GM12878 (cell line): ENCODE measurements at regions not wholly inside any gene's neighbourhood (a gene's known extent, or its start where the extent isn't known, plus 50 kb on each side); places are given as distances from the start of the nearest gene placed in this dataset.

Experiments used
- ATAC-seq: fragments of 200-7000 bp; cut with Tn5 transposase; 3 replicates; pipeline ENCODE4 v1.9.1; 2020; ENCODE audit warnings: mild to moderate bottlenecking, moderate library complexity
- BruUV-seq: library from RNA; stranded (reverse); fragments of 400-500 nt; replicated peaks from 2 replicates; lab custom pipeline; 2021; lab: Mats Ljungman, UMichigan
- CTCF ChIA-PET: fragments of 300-600 bp; sonication (Branson Sonifier 250); formaldehyde crosslinking; extraction: SDS; loops from one replicate; lab custom pipeline; 2021; ENCODE audit warnings: inconsistent platforms; lab: Yijun Ruan, JAX
- POLR2A ChIA-PET: fragments of 350-600 bp; formaldehyde crosslinking; extraction: SDS; loops from one replicate; lab custom pipeline; 2021; ENCODE audit warnings: inconsistent platforms; lab: Charles Lee
- RAD21 ChIA-PET: fragments of 300-600 bp; sonication (Branson Sonifier 250); formaldehyde crosslinking; loops from one replicate; lab custom pipeline; 2023; ENCODE audit warnings: antibody characterized with exemption; ENCODE audit not compliant: unreplicated experiment; lab: Charles Lee
- SMC1A ChIA-PET: fragments of 300-600 bp; sonication (Branson Sonifier 250); formaldehyde crosslinking; loops from one replicate; lab custom pipeline; 2023; ENCODE audit not compliant: unreplicated experiment, uncharacterized antibody; lab: Charles Lee
- DNase-seq: peaks from one replicate; pipeline ENCODE4 v3.0.0-alpha.2; 2011; ENCODE audit warnings: low read depth, low spot score
- FAIRE-seq: peaks from 3 replicates; lab custom pipeline; 2011; peaks lifted over from hg19 to GRCh38; lab: Jason Lieb, UNC
- H2AFZ ChIP-seq: 2 replicates; pipeline ENCODE4 v1.6.0; 2011; ENCODE audit warnings: low read depth, low read length, control low read depth; ENCODE audit not compliant: control insufficient read depth
- H3K27ac ChIP-seq: 2 replicates; pipeline ENCODE4 v1.5.1; 2011; ENCODE audit warnings: control low read depth; ENCODE audit not compliant: control insufficient read depth, insufficient read depth
- H3K27me3 ChIP-seq, 2 experiments: replicated peaks in 1 of 2; 2 replicates each; pipeline versions ENCODE4 v1.6.0 to v1.6.1; 2011; ENCODE audit warnings: low read length in 1 of 2; ENCODE audit not compliant: control insufficient read depth in 2 of 2, insufficient read depth in 2 of 2
- H3K36me3 ChIP-seq, 2 experiments: 2 replicates each; pipeline ENCODE4 v1.5.1; 2011; ENCODE audit warnings: low read length in 1 of 2; ENCODE audit not compliant: control insufficient read depth in 2 of 2, insufficient read depth in 2 of 2
- H3K4me1 ChIP-seq: 2 replicates; pipeline ENCODE4 v1.6.1; 2011; ENCODE audit warnings: mild to moderate bottlenecking, low read length, moderate library complexity, mixed read lengths; ENCODE audit not compliant: control insufficient read depth, insufficient read depth
- H3K4me2 ChIP-seq: 2 replicates; pipeline ENCODE4 v1.6.0; 2011; ENCODE audit warnings: control low read depth; ENCODE audit not compliant: control insufficient read depth, insufficient read depth
- H3K4me3 ChIP-seq: fragments of 200-600 bp; sonication (generic); 2 replicates; pipeline ENCODE4 v1.5.1; 2016
- H3K79me2 ChIP-seq: 2 replicates; pipeline ENCODE4 v1.6.0; 2011; ENCODE audit warnings: low read length; ENCODE audit not compliant: control insufficient read depth, insufficient read depth
- H3K9ac ChIP-seq: 2 replicates; pipeline ENCODE4 v1.8.0; 2011; ENCODE audit warnings: low read length, control low read depth, mixed read lengths; ENCODE audit not compliant: control insufficient read depth, insufficient read depth
- H3K9me3 ChIP-seq: replicated peaks from 3 replicates; pipeline ENCODE4 v1.5.1; 2011; ENCODE audit warnings: mild to moderate bottlenecking, low read length; ENCODE audit not compliant: control insufficient read depth, insufficient read depth
- H4K20me1 ChIP-seq: 2 replicates; pipeline ENCODE4 v1.6.0; 2011; ENCODE audit not compliant: control insufficient read depth, insufficient read depth
- BCLAF1 ChIP-seq: fragments of 450-650 bp; IDR thresholded peaks from 2 replicates; pipeline ENCODE4 v1.6.1; 2017; ENCODE audit warnings: antibody characterized with exemption, mild to moderate bottlenecking, moderate library complexity
- BHLHE40 ChIP-seq, 2 experiments: fragments of 450-650 bp in 1 of 2; IDR thresholded peaks; 2 replicates each; pipeline ENCODE4 v1.6.1; 2011 to 2017; ENCODE audit warnings: low read depth in 2 of 2, borderline replicate concordance in 1 of 2, improper control_type of control experiment in 1 of 2, low read length in 1 of 2, mild to moderate bottlenecking in 1 of 2
- CHD2 ChIP-seq: IDR thresholded peaks from 2 replicates; pipeline ENCODE4 v1.6.1; 2011; ENCODE audit warnings: low read depth, low read length, improper control_type of control experiment, borderline replicate concordance
- E4F1 ChIP-seq: fragments of 450-650 bp; IDR thresholded peaks from 2 replicates; pipeline ENCODE4 v1.6.1; 2018; ENCODE audit warnings: borderline replicate concordance, mild to moderate bottlenecking; ENCODE audit not compliant: partially characterized antibody
- NR2F1 ChIP-seq: fragments of 450-650 bp; conservative IDR thresholded peaks from 2 replicates; pipeline ENCODE4 v1.6.1; 2017; ENCODE audit warnings: mild to moderate bottlenecking
- POU2F2 ChIP-seq: IDR thresholded peaks from 3 replicates; pipeline ENCODE4 v1.6.1; 2011; ENCODE audit warnings: low read depth, mild to moderate bottlenecking, low read length, borderline replicate concordance
- RAD21 ChIP-seq: IDR thresholded peaks from 2 replicates; pipeline ENCODE4 v1.6.1; 2011; ENCODE audit warnings: mild to moderate bottlenecking, low read depth, low read length, moderate library complexity; ENCODE audit not compliant: insufficient read depth
- RELA ChIP-seq: fragments of 450-650 bp; IDR thresholded peaks from 2 replicates; pipeline ENCODE4 v1.8.0; 2014; ENCODE audit warnings: borderline replicate concordance; ENCODE audit not compliant: partially characterized antibody
- SIX5 ChIP-seq: IDR thresholded peaks from 2 replicates; pipeline ENCODE4 v1.6.1; 2011; ENCODE audit warnings: mild to moderate bottlenecking, low read depth, low read length, moderate library complexity; ENCODE audit not compliant: severe bottlenecking
- TCF3 ChIP-seq: IDR thresholded peaks from 2 replicates; pipeline ENCODE4 v1.6.1; 2012; ENCODE audit warnings: low read depth, mild to moderate bottlenecking, low read length, borderline replicate concordance; ENCODE audit not compliant: insufficient read depth
- TCF7 ChIP-seq: IDR thresholded peaks from 2 replicates; pipeline ENCODE4 v1.6.1; 2014; ENCODE audit warnings: antibody characterized with exemption, borderline replicate concordance
- YBX1 ChIP-seq: fragments of 450-650 bp; IDR thresholded peaks from 2 replicates; pipeline ENCODE4 v1.6.1; 2016; ENCODE audit warnings: antibody characterized with exemption
- ZNF384 ChIP-seq: IDR thresholded peaks from 2 replicates; pipeline ENCODE4 v1.6.1; 2012; ENCODE audit warnings: low read depth, mild to moderate bottlenecking, low read length, improper control_type of control experiment, borderline replicate concordance
- ZNF592 ChIP-seq: fragments of 450-650 bp; IDR thresholded peaks from 2 replicates; pipeline ENCODE4 v1.6.1; 2017; ENCODE audit warnings: mild to moderate bottlenecking, moderate library complexity
- ZSCAN29 ChIP-seq: fragments of 450-650 bp; IDR thresholded peaks from 2 replicates; pipeline ENCODE4 v1.6.1; 2017; ENCODE audit warnings: mild to moderate bottlenecking, moderate library complexity
- WGBS: methylation state at CpG from one replicate; pipeline ENCODE4 v1.1.6; 2016; ENCODE audit warnings: low lambda C conversion rate; ENCODE audit not compliant: insufficient replicate concordance, insufficient coverage; ENCODE audit errors: missing lambda C conversion rate; 5-methylcytosine and 5-hydroxymethylcytosine counted together
- in situ Hi-C: fragments of 300-500 bp; cut with MboI; formaldehyde crosslinking; loops from 9 replicates; pipeline ENCODE4 v1.14.3; 2018; ENCODE audit warnings: mixed read lengths
- intact Hi-C: fragments of 100-400 bp; cut with micrococcal nuclease; formaldehyde crosslinking; loops from one replicate; pipeline ENCODE4 v1.14.2; 2022; ENCODE audit not compliant: unreplicated experiment

- ChIA-PET SMC1A (no interaction called here), RAD21 (no interaction called here), POLR2A (no interaction called here), CTCF (interaction anchor here (1.5 kb wide), 1 partner anchor 173 kb away, joined by 4 read pairs; no protein-coding TSS in a partner anchor)
- H3K4me3 ChIP-seq, result no peak overlapping the region
- no peak overlapping the region for H3K9ac ChIP-seq
- no TSS peak for BruUV-seq
- no peak overlapping the region for H3K4me2 ChIP-seq
- no peaks in the 10 kb centered on the region for H3K27me3 ChIP-seq
- DNase-seq (no peak), ATAC-seq (no peak), FAIRE-seq (no peak)
- in situ Hi-C loops (no loop called here), intact Hi-C loops (no loop called here)
- H3K4me1 ChIP-seq, result no peaks in the 10 kb centered on the region
- H4K20me1 ChIP-seq, result no peaks in the 10 kb centered on the region
- 0% methylated on average over 2 of the region's 2 CpGs for whole genome bisulfite sequencing
- H3K79me2 ChIP-seq, result no peaks in the 10 kb centered on the region
- no peaks in the 10 kb centered on the region for H3K36me3 ChIP-seq
- H3K9me3 ChIP-seq, result no peaks in the 10 kb centered on the region
- H2AFZ ChIP-seq, result no peak overlapping the region
- H3K27ac ChIP-seq, result no peak overlapping the region
- TF ChIP-seq TCF7, result no peak
- TF ChIP-seq RELA, result no peak
- TF ChIP-seq TCF3, result no peak
- no peak for TF ChIP-seq RAD21
- no peak for TF ChIP-seq BHLHE40 (IDR thresholded peaks at IDR 0.05; ENCODE audit: borderline replicate concordance in 1 of 2, low read depth in 2 of 2, low read length in 1 of 2)
- TF ChIP-seq ZSCAN29, result no peak
- no peak for TF ChIP-seq ZNF592
- TF ChIP-seq POU2F2, result no peak
- TF ChIP-seq E4F1, result no peak
- no peak for TF ChIP-seq SIX5
- TF ChIP-seq ZNF384, result no peak
- TF ChIP-seq YBX1, result no peak
- no peak for TF ChIP-seq BCLAF1
- TF ChIP-seq CHD2, result no peak
- no peak for TF ChIP-seq NR2F1
These were observed 163.0 kb upstream of the TLL1 start for GRCh38 chr4:165709973-165710526.
